ENCODE measurements at regions not wholly inside any gene's neighbourhood (a gene's known extent, or its start where the extent isn't known, plus 50 kb on each side); places are given as distances from the start of the nearest gene placed in this dataset.

GRCh38 chr14:26078561-26078960 is 519.3 kb downstream of the NOVA1 start:
- Histone ChIP-seq H3K9me3 (ENCODE audit: severe bottlenecking) (no peaks in the 10 kb centered on the region), H3K4me1 (ENCODE audit: insufficient read depth, poor library complexity, severe bottlenecking) (no peaks in the 10 kb centered on the region), H3K36me3 (ENCODE audit: low read depth) (no peaks in the 10 kb centered on the region), H3K27ac (ENCODE audit: poor library complexity, severe bottlenecking) (no peak overlapping the region), H3K27me3 (ENCODE audit: insufficient read depth, poor library complexity, severe bottlenecking) (peaks cover 8% of the 10 kb centered on the region), H3K4me3 (ENCODE audit: severe bottlenecking) (no peak overlapping the region)
- ATAC-seq (ENCODE audit: low read depth), result no peak
- no peak for DNase-seq (ENCODE audit: low spot score)
- TF ChIP-seq CTCF (IDR thresholded peaks at IDR 0.05; ENCODE audit: poor library complexity, severe bottlenecking), result no peak

- Histone ChIP-seq H3K36me3 (ENCODE audit: low read depth) (no peaks in the 10 kb centered on the region), H3K27me3 (ENCODE audit: insufficient read depth, poor library complexity, severe bottlenecking) (peaks cover 17% of the 10 kb centered on the region), H3K4me3 (ENCODE audit: severe bottlenecking) (no peak overlapping the region), H3K9me3 (ENCODE audit: severe bottlenecking) (no peaks in the 10 kb centered on the region), H3K27ac (ENCODE audit: poor library complexity, severe bottlenecking) (no peak overlapping the region), H3K4me1 (ENCODE audit: insufficient read depth, poor library complexity, severe bottlenecking) (no peaks in the 10 kb centered on the region)
- DNase-seq (ENCODE audit: low spot score) (no peak), ATAC-seq (ENCODE audit: low read depth) (no peak)
- TF ChIP-seq CTCF (IDR thresholded peaks at IDR 0.05; ENCODE audit: poor library complexity, severe bottlenecking), result no peak
Observed at GRCh38 chr14:26074892-26075291, 522.9 kb downstream of the NOVA1 start.

- TF ChIP-seq CTCF (IDR thresholded peaks at IDR 0.05; ENCODE audit: poor library complexity, severe bottlenecking), result no peak
- Histone ChIP-seq H3K36me3 (ENCODE audit: low read depth) (no peaks in the 10 kb centered on the region), H3K4me1 (ENCODE audit: insufficient read depth, poor library complexity, severe bottlenecking) (no peaks in the 10 kb centered on the region), H3K27ac (ENCODE audit: poor library complexity, severe bottlenecking) (no peak overlapping the region), H3K27me3 (ENCODE audit: insufficient read depth, poor library complexity, severe bottlenecking) (peaks cover 21% of the 10 kb centered on the region), H3K4me3 (ENCODE audit: severe bottlenecking) (no peak overlapping the region), H3K9me3 (ENCODE audit: severe bottlenecking) (no peaks in the 10 kb centered on the region)
- DNase-seq (ENCODE audit: low spot score), result no peak
- no peak for ATAC-seq (ENCODE audit: low read depth)
Observed at GRCh38 chr14:26070443-26070842, 527.4 kb downstream of the NOVA1 start.

GRCh38 chr14:26067786-26068459 is 529.9 kb downstream of the NOVA1 start:
- Histone ChIP-seq H3K36me3 (ENCODE audit: low read depth) (no peaks in the 10 kb centered on the region), H3K4me3 (ENCODE audit: severe bottlenecking) (no peak overlapping the region), H3K9me3 (ENCODE audit: severe bottlenecking) (no peaks in the 10 kb centered on the region), H3K27me3 (ENCODE audit: insufficient read depth, poor library complexity, severe bottlenecking) (peaks cover 11% of the 10 kb centered on the region), H3K4me1 (ENCODE audit: insufficient read depth, poor library complexity, severe bottlenecking) (no peaks in the 10 kb centered on the region), H3K27ac (ENCODE audit: poor library complexity, severe bottlenecking) (no peak overlapping the region)
- DNase-seq (ENCODE audit: low spot score), result no peak
- TF ChIP-seq CTCF (IDR thresholded peaks at IDR 0.05; ENCODE audit: poor library complexity, severe bottlenecking), result no peak
- no peak for ATAC-seq (ENCODE audit: low read depth)

- no peaks in the 10 kb centered on the region for H3K36me3 ChIP-seq (ENCODE audit: low read depth)
- ATAC-seq (ENCODE audit: low read depth), result no peak
- no peak overlapping the region for H3K4me3 ChIP-seq (ENCODE audit: severe bottlenecking)
- H3K27ac ChIP-seq (ENCODE audit: poor library complexity, severe bottlenecking), result no peak overlapping the region
- H3K9me3 ChIP-seq (ENCODE audit: severe bottlenecking), result no peaks in the 10 kb centered on the region
- peaks cover 5% of the 10 kb centered on the region for H3K27me3 ChIP-seq (ENCODE audit: insufficient read depth, poor library complexity, severe bottlenecking)
- H3K4me1 ChIP-seq (ENCODE audit: insufficient read depth, poor library complexity, severe bottlenecking), result no peaks in the 10 kb centered on the region
- no peak for TF ChIP-seq CTCF (IDR thresholded peaks at IDR 0.05; ENCODE audit: poor library complexity, severe bottlenecking)
- no peak for DNase-seq (ENCODE audit: low spot score)
Observed at GRCh38 chr14:26067341-26067740, 530.5 kb downstream of the NOVA1 start.
